ENCODE measurements at regions not wholly inside any gene's neighbourhood (a gene's known extent, or its start where the extent isn't known, plus 50 kb on each side); places are given as distances from the start of the nearest gene placed in this dataset.

GRCh38 chr10:53260213-53260612 lies 487.6 kb upstream of the MBL2 start:
- TF ChIP-seq CTCF (IDR thresholded peaks at IDR 0.05) (no peak), POLR2A (IDR thresholded peaks at IDR 0.05) (no peak)
